ENCODE measurements at regions not wholly inside any gene's neighbourhood (a gene's known extent, or its start where the extent isn't known, plus 50 kb on each side); places are given as distances from the start of the nearest gene placed in this dataset.

GRCh38 chr6:128638817-128639216 lies 118.4 kb upstream of the PTPRK start:
- TF ChIP-seq CTCF (IDR thresholded peaks at IDR 0.05) (no peak), POLR2A (IDR thresholded peaks at IDR 0.05) (no peak), EP300 (IDR thresholded peaks at IDR 0.05) (no peak), POLR2AphosphoS5 (IDR thresholded peaks at IDR 0.05) (no peak)

Measured in stomach (tissue), 4 donors.